Stimulated activated CD4-positive, alpha-beta T cell treated with anti-CD3 and anti-CD28 coated beads, Interleukin-15, amount 100 ng/mL, for 1 hour (primary cell): ENCODE measurements at regions not wholly inside any gene's neighbourhood (a gene's known extent, or its start where the extent isn't known, plus 50 kb on each side); places are given as distances from the start of the nearest gene placed in this dataset.
"Not testable (repeated sequence)": the region's sequence is repeated elsewhere in the genome, so short reads cannot be mapped to it uniquely, and the experiment has no call there.

Experiments used
- DNase-seq, 2 donors: peaks; one replicate each; pipeline ENCODE4 v3.0.0-alpha.2; 2020; ENCODE audit warnings: low read depth in 1 of 2, low spot score in 1 of 2

DNA sequence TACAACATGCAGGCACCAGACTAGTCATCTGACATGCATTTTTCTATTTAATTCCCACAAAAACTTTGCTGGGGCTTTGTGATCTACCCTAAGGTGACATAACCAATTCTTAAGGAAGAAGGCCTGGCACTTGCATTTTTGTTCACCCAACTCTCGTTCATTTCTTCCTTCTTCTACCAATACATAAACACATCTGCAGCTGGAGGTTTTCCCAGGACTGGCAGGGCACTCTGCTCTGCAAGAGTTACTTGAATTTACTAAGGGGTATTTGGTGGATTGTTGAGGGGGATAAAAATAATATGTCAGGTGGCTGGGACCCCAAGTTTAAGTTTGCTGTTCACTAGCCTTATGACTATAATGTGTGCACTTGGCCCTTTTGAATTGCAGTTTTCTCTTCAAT is 111.4 kb upstream of the TRIB2 start:
- DNase-seq: no peak

- DNase-seq: no peak
Measured at GRCh38 chr2:12605936-12606335, 110.8 kb upstream of the TRIB2 start.

GRCh38 chr2:12606472-12607000 is 110.2 kb upstream of the TRIB2 start:
- no peak for DNase-seq

GRCh38 chr2:12607971-12608370 is 108.8 kb upstream of the TRIB2 start:
- no peak for DNase-seq

- no peak for DNase-seq
Measured at GRCh38 chr2:12610314-12610713, 106.4 kb upstream of the TRIB2 start.

DNA sequence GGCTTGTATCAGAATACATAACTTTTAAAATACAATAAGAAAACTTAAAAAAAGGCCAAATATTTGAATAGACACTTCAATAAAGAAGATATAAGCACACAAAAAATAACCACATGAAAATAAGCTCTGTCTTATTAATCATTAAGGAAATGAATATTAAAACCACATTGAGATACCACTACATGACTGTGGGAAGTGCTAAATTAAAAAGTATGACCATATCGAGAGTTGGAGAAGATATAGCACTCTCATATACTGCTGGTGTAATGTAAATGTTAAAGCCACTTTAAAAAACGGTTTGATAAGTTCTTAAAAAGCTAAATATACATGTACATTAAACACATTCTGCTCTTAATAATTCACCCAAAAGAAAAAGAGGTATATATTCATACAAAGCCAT is 104.6 kb upstream of the TRIB2 start:
- no peak for DNase-seq

GRCh38 chr2:12612671-12613070 is 104.1 kb upstream of the TRIB2 start:
- no peak for DNase-seq

DNA sequence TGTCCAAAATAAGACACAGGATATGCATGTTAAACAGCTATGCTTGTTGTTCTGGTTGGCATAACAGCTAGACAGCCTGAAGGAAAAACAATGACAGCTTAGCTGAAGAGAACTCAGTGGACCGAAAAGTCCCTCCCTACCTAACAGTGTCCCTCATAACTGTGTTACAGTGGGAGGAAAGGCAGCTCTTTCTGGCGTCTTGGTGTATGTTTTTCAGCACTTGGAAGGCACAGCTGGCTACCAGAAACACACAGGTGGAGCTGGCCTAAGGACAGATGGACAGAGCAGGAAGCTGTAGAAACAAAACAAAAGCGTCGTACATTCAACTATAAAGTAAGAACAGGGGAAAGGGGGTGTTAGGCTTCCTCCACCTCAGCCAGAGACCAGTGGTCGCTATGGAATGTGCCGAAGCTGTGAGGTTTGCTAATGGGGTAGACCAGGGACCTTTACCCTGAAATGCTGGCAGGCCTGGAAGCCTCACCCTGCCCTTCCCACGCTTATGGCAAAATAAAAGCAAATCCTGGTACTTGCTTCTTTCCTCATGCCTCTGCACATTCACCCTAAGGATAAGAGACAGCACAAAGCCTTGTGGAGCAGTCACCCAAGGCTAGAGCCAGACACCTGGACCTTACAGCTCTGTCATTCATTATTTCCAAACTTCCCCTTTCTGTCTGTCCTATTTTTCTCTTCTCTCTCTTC is 103.5 kb upstream of the TRIB2 start:
- no peak for DNase-seq

- no peak for DNase-seq
Measured at GRCh38 chr2:12615509-12615908, 101.2 kb upstream of the TRIB2 start.

- no peak for DNase-seq
Measured at GRCh38 chr2:12616456-12617156, 100.1 kb upstream of the TRIB2 start.

GRCh38 chr2:12617366-12617765 is 99.4 kb upstream of the TRIB2 start:
- no peak for DNase-seq

DNA sequence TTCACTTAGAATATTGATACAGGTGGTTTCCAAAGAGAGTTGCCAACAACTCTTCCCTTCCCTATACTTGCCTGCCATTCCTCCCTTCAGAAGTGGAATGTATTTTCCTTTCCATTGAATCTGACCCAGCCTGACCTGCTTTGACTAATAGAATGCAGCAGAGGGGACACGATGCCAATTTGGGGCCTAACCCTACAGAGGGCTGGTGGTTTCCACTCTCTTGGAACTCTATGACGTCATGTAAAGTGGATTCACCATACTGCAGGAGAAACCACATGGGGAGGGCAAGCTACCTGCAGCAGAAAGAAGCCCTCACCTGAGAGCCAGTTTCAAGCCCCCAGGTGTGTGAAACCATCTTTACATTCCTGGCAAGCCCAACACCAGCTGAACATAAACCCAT is 98.9 kb upstream of the TRIB2 start:
- DNase-seq: no peak

- DNase-seq: no peak
Measured at GRCh38 chr2:12618576-12618975, 98.2 kb upstream of the TRIB2 start.

- no peak for DNase-seq
Measured at GRCh38 chr2:12619975-12620374, 96.8 kb upstream of the TRIB2 start.

GRCh38 chr2:12620759-12621158 is 96.0 kb upstream of the TRIB2 start:
- no peak for DNase-seq

DNA sequence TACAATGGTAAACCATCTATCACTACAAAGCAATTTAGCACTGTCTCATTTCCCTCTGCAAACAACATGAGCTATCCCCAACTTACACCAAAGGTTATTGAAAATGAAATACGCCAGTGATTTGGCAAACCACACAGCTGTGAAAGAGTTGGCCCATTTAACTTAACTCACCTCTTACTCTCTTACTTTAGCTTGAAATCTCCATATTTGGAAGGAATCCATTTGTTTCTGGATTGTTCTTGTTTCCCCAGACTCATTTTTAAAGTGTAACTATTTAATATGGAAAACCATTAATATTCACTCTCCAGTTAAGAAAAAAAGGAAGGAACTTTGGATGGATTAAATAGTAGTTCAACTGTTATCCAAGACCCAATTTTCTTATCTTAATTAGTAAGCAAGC is 93.7 kb upstream of the TRIB2 start:
- no peak for DNase-seq

DNA sequence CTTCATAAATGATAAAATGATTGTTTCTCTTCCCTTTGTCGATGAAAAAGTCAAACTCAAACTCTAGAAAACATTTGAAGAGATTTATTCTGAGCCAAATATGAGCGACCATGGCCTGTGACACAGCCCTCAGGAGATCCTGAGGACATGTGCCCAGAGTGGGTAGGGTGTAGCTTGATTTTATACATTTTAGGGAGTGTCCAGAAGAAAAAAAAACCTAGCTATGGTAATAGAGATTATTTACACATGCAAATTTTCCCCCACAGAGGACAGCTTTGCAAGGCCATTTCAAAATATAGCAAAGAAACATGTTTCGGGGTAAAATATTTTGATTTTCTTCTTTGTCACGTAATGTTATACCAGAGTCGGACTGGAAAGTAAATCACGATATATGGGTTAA is 92.4 kb upstream of the TRIB2 start:
- DNase-seq: no peak

GRCh38 chr2:12624905-12625598 is 91.7 kb upstream of the TRIB2 start:
- DNase-seq: no peak

DNA sequence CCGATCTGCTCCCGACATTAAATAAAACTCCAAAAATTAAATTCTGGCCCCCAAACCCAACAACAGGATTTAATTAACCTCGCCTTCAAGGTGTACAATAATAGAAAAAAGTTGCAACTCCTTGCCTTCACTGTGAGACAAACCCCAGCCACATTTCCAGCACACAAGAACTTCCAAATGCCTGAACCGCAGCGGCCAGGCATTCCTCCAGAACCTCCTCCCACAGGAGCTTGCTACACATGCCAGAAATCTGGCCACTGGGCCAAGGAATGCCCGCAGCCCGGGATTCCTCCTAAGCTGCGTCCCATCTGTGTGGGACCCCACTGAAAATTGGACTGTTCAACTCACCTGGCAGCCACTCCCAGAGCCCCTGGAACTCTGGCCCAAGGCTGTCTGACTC is 88.2 kb upstream of the TRIB2 start:
- not testable (repeated sequence) for DNase-seq

DNA sequence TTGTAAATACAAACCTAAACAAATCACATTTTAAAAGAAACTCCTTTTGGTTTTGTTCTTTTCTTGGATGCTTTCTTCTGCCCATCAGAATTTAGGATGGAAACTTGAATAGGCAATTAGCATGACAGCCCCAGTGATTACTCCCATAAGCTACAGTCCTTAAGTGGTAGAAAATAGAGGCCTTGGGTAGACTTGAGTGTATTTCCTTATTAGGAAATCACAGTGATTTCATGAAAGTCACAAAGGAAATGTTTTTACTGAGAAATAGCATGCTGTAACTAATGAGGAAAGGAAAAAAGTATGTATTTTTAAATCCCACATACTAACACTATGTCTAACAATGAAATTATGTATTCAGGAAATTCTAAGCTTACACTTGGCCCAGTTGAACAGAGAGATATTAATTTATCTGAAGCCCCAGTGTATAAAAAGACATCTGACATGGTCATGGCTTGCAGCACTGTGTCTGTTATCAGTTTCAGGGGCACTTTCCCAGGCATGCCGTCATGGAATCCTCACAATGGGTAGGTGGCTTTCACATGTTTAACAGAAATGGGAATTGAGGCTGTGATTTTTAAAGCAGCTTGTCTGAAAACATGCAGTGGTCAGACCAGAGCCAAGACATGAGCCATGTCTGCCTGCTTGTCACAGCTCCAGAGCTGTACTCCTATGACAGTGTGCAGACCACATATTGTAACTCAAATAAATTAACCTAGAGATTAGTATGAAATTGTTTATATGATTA is 79.7 kb upstream of the TRIB2 start:
- DNase-seq: no peak

GRCh38 chr2:12637754-12638153 is 79.0 kb upstream of the TRIB2 start:
- no peak for DNase-seq
